Dendritic cell treated with granulocyte-macrophage colony-stimulating factor and Interleukin-4, amounts not matched to agents 40 ng/mL and 50 ng/mL, for 4 days (primary cell): ENCODE measurements at regions not wholly inside any gene's neighbourhood (a gene's known extent, or its start where the extent isn't known, plus 50 kb on each side); places are given as distances from the start of the nearest gene placed in this dataset.
"Not testable (repeated sequence)": the region's sequence is repeated elsewhere in the genome, so short reads cannot be mapped to it uniquely, and the experiment has no call there.

Experiments used
- H3K27ac Mint-ChIP-seq: one replicate; pipeline ENCODE4 v1.8.0; 2022; ENCODE audit warnings: mild to moderate bottlenecking, mixed read lengths
- H3K27me3 Mint-ChIP-seq: one replicate; pipeline ENCODE4 v1.8.0; 2022; ENCODE audit warnings: mild to moderate bottlenecking, mixed read lengths
- H3K36me3 Mint-ChIP-seq: one replicate; pipeline ENCODE4 v1.8.0; 2022; ENCODE audit warnings: low read depth, mixed read lengths
- H3K4me1 Mint-ChIP-seq: one replicate; pipeline ENCODE4 v1.8.0; 2022; ENCODE audit warnings: low read depth, mixed read lengths
- H3K4me3 Mint-ChIP-seq: one replicate; pipeline ENCODE4 v1.8.0; 2022; ENCODE audit warnings: mild to moderate bottlenecking, moderate library complexity, mixed read lengths
- H3K9me3 Mint-ChIP-seq: one replicate; pipeline ENCODE4 v1.8.0; 2022; ENCODE audit warnings: mixed read lengths
- intact Hi-C: fragments of 100-400 bp; cut with micrococcal nuclease; formaldehyde crosslinking; loops from one replicate; pipeline ENCODE4 v1.15.0; 2022

DNA sequence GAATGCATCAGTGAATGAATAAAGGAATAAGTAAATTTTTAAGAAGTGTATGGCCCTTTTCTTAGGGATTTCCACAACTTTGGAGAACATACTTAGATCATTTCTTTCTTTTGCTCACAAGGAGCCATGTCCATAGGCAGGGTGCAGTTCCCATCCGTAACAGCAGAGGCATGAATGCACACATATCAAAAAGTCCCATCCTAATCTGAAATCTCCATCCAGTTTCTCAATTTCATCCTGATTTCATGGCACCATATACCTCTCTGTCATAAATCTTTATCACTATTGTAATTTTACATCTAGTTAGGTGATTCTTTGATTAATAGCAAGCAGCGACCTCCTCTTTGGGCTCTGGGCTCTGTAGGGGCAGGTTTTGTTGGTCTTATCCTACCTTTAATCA, 359.2 kb downstream of the RRAGC start:
- Mint-ChIP-seq H3K4me1 (peaks cover 13% of the 10 kb centered on the region), H3K36me3 (no peaks in the 10 kb centered on the region), H3K4me3 (no peak overlapping the region), H3K27me3 (peaks cover 16% of the 10 kb centered on the region), H3K27ac (no peak overlapping the region), H3K9me3 (no peaks in the 10 kb centered on the region)
- intact Hi-C loops = no loop called here

DNA sequence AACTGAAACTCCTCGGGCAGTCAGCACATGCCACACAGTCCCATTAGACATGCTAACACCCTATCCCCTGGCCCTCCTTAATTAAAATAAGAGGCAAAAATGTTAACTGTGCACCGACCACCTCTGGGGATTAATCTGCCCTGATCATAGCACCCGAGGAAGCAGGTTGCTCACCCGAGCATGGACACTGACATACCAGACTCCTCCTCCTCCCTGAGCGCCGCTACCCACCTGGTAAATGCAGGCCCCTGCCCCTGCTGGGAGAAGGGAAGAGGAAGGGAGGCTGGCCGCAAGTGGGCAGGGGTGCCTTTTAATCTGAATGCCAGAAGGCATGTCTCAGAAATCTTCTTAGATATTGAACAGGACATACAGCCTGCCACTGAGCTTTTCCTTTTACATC, 360.9 kb downstream of the RRAGC start:
- Mint-ChIP-seq H3K36me3 (no peaks in the 10 kb centered on the region), H3K4me1 (peaks cover 14% of the 10 kb centered on the region), H3K9me3 (peaks cover 1% of the 10 kb centered on the region), H3K27me3 (peaks cover 14% of the 10 kb centered on the region), H3K4me3 (no peak overlapping the region), H3K27ac (no peak overlapping the region)
- intact Hi-C loops = no loop called here

DNA sequence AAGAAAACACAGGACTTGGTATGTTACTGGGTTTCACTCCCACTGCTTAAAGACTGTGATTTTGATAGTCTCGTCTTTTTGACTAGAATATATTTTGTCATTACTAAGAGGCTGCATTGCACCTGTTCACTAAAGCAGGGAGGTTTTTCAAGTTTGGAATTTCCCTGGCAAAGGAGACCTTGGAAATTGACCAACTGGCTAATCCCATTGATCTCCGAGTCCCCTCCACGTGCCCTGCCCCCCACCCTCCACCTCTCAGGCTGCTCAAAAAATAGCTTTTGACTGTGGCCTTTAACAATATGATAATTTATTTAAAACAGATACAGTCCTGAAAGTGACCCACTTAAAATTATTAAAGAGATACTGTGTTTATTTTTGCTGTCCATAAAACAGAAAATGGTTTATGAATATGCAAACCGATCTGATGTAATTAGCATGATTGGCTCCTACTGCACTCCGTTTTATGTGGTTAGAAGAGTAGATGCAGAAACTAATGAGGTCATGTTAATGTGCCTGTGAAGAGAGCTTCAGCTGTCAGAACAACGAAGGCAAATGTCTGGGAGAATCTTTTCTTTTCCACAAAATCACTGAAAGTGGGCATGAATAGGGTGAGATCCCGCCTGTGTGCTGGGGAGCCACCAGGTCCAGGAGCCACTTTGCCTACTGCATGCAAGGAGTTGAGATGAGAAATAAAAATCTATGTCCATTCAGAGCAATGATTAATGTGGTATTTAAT, 361.5 kb downstream of the RRAGC start:
- intact Hi-C loops = no loop called here
- H3K4me1 Mint-ChIP-seq = peaks cover 20% of the 10 kb centered on the region
- peaks cover 14% of the 10 kb centered on the region for H3K27me3 Mint-ChIP-seq
- no peaks in the 10 kb centered on the region for H3K36me3 Mint-ChIP-seq
- peaks cover 7% of the 10 kb centered on the region for H3K9me3 Mint-ChIP-seq
- H3K4me3 Mint-ChIP-seq = no peak overlapping the region
- H3K27ac Mint-ChIP-seq = no peak overlapping the region

DNA sequence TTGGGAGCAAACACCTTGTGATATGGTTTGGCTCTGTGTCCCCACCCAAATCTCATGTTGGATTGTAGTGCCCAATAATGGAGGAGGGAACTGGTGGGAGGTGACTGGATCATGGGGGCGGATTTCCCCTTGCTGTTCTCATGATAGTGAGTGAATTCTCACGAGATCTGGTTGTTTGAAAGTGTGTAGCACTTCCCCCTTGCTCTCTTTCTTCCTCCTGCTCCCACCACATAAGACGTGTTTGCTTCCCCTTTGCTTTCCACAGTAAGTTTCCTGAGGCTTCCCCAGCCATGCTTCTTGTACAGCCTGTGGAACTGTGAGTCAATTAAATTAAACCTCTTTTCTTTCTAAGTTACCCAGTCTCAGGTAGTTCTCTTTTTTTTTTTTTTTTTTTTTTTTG, 366.3 kb downstream of the RRAGC start:
- H3K9me3 Mint-ChIP-seq = peaks cover 15% of the 10 kb centered on the region
- H3K27ac Mint-ChIP-seq, H3K36me3 Mint-ChIP-seq, intact Hi-C loops, H3K4me3 Mint-ChIP-seq: not testable (repeated sequence)
- H3K4me1 Mint-ChIP-seq = peaks cover 12% of the 10 kb centered on the region
- H3K27me3 Mint-ChIP-seq = peaks cover 16% of the 10 kb centered on the region

DNA sequence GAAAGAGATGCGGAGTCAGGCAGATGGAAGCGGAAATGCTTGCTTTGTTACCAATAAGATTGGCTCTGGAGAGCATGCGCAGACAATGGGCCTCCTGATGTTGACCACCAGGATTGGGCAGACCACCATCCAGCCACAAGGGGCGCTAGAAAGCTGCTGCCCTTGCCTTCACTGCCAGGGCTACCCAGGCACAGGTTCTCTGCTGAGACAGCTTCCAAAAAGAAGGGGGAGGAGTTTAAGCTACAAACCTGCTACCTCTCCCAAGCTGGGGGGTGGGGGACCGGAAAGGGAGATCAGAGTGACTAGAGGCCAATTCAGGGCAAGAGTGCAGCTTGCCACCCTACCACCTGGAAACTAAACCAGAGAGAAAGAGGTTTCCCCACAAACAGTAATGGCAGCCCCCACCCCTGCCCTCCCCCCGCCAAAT, 369.7 kb downstream of the RRAGC start:
- no peak overlapping the region for H3K27ac Mint-ChIP-seq
- peaks cover 24% of the 10 kb centered on the region for H3K27me3 Mint-ChIP-seq
- peaks cover 15% of the 10 kb centered on the region for H3K9me3 Mint-ChIP-seq
- H3K4me3 Mint-ChIP-seq = no peak overlapping the region
- H3K36me3 Mint-ChIP-seq = no peaks in the 10 kb centered on the region
- intact Hi-C loops = no loop called here
- H3K4me1 Mint-ChIP-seq = peaks cover 12% of the 10 kb centered on the region

DNA sequence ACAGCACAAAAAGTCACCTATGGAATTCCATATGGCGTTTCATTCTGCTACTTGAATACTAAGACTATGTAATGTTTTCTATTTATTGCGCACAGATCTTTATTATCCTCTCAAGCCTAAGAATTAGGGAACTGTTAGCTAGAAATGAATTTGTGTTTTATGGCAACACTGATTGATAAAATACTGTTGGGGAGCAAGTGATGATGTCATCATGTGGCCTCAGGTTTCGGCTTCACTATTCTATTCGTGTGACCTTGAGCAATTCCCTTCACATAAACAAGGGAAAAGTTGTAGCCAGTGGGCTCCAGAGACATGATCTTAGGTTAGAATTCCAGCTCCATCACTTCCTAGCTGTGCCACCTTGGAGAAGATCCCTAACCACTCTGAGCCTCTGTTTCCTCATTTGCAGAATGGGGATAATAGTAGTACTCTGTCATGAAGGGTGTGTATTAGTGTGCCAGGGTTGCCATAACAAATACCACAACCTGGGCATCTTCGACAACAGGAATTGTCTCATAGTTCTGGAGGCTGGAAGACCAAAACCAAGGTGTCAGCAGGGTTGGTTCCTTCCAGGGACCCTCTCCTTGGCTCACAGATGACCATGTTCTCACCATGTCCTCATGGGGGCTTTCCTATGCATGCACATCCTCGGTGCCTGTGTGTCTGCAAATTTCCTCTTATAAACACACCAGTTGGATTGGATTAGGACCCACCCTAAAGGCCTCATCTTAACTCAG, 371.2 kb downstream of the RRAGC start:
- intact Hi-C loops = no loop called here
- no peaks in the 10 kb centered on the region for H3K36me3 Mint-ChIP-seq
- no peak overlapping the region for H3K4me3 Mint-ChIP-seq
- peaks cover 34% of the 10 kb centered on the region for H3K27me3 Mint-ChIP-seq
- H3K27ac Mint-ChIP-seq = no peak overlapping the region
- H3K4me1 Mint-ChIP-seq = peaks cover 7% of the 10 kb centered on the region
- H3K9me3 Mint-ChIP-seq = peaks cover 10% of the 10 kb centered on the region

DNA sequence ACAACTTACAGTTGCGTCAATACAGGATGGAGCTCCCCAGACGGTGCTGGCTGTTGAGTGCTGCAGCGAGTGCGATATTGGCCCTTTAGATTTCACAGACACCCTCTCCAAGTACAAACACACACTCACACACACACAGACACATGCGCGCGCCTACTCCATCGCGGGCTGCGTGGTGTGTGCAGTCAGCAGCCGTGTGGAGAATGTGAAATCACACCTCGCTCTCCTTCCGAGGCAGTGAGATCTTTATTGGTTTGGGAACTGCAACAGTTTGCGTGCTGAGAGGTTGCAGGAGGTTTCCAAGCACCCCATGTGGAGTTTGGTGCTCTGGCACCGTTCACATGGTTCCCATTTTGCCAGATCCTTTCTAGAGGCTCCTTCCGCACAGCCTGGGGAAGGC, 372.2 kb downstream of the RRAGC start:
- no peak overlapping the region for H3K4me3 Mint-ChIP-seq
- H3K27ac Mint-ChIP-seq = no peak overlapping the region
- H3K9me3 Mint-ChIP-seq = peaks cover under 1% of the 10 kb centered on the region
- no peaks in the 10 kb centered on the region for H3K4me1 Mint-ChIP-seq
- intact Hi-C loops = no loop called here
- no peaks in the 10 kb centered on the region for H3K36me3 Mint-ChIP-seq
- H3K27me3 Mint-ChIP-seq = peaks cover 34% of the 10 kb centered on the region

DNA sequence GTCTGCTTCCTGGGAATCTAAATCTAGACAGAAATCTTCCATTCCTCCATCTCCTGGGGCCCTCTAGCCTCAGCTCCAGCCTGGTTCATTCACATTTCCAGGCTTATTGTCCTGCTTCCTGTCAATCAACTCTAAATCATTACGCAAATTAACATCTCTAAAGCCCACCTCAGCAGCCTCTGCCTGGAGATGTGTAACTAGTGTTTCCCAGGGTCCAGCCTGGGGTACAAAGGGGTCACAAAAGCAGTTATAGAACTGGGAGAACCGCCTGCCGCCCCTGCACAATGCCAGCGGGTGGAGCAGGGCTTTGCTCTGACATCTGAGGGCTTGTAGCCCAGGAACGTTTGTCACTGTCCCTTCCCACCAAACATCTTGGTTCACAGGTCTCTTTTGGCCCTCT, 373.5 kb downstream of the RRAGC start:
- H3K27me3 Mint-ChIP-seq = peaks cover 31% of the 10 kb centered on the region
- H3K4me3 Mint-ChIP-seq = no peak overlapping the region
- no peaks in the 10 kb centered on the region for H3K4me1 Mint-ChIP-seq
- H3K9me3 Mint-ChIP-seq = no peaks in the 10 kb centered on the region
- no peaks in the 10 kb centered on the region for H3K36me3 Mint-ChIP-seq
- intact Hi-C loops = no loop called here
- H3K27ac Mint-ChIP-seq = no peak overlapping the region

DNA sequence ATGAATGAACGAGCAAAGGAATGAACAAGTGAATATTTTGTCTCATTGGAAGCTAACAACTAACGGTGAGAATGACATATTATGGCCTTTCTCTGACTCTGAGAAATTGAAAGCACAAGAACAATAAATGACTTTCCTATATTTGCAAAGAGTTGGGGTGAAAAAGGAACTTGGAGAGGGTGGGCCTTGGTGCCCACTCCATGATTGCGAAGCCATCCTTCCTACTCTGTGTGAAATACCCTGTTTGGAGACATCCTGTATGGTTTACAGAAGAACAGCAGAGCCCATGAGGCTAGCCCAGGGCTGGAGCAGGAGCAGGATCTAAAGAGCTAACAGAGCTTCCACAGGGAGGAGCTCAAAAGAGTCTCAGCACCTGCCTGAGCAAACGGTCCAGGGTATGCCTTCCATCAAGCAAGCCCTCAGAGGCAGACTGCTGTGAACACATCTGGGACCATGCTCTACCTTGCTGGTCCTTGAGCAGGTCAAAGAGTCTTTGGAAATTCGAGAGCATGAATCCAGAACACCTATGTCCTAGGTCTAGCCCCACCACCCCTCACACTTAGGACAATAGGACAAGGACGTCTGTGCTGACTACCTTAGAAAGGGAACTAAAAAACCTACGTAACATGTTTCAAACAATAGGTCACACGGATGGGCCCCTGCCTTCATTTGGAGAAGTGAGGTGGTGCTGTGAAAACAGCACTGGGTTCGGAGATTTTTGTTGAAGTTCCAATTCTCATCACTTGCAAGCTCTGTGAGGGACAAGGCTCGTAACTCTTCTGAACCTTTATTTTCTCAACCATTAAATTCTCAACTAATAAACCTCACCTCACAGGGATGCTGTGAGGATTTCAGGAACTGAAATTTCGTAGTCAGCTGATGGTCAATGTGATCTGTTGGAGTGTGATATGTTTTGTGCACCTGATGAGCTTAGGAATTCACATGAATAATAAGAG, 377.4 kb downstream of the RRAGC start:
- Mint-ChIP-seq H3K4me1 (no peaks in the 10 kb centered on the region), H3K27ac (no peak overlapping the region), H3K27me3 (peaks cover 51% of the 10 kb centered on the region), H3K4me3 (no peak overlapping the region), H3K36me3 (no peaks in the 10 kb centered on the region), H3K9me3 (peaks cover 8% of the 10 kb centered on the region)
- intact Hi-C loops = no loop called here

DNA sequence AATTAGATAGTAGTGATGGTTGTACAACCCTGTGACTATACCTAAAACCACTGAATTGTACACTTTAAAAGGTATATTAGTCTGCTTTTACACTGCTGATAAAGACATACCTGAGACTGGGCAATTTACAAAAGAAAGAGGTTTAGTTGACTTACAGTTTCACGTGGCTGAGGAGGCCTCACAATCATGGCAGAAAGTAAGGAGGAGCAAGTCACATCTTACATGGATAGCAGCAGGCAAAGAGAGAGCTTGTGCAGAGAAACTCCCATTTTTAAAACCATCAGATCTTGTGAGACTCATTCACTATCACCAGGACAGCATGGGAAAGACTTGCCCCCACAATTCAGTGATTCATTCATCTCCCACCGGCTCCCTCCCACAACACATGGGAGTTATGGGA, 379.9 kb downstream of the RRAGC start:
- H3K36me3 Mint-ChIP-seq, H3K27ac Mint-ChIP-seq, intact Hi-C loops, H3K4me3 Mint-ChIP-seq, H3K4me1 Mint-ChIP-seq, H3K9me3 Mint-ChIP-seq: not testable (repeated sequence)
- H3K27me3 Mint-ChIP-seq = peaks cover 62% of the 10 kb centered on the region

DNA sequence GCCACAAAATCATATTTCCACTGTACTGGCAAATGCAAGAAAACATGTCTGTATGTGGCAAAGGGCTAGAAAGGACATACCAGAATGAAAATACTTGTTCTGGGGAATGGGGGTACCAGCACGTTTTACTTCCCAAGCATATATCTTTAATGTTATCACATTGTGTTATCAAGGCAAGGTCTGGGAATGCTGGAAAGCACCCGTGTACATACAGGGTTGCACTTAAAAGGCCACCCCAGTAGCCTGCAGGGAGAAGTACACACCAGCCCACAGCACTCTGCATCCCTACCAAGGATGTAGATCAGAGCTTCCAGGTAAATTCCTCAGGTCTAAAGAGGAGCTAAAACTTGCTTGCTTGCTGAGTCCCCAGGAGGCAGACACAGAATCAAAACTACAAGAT, 381.8 kb downstream of the RRAGC start:
- H3K27me3 Mint-ChIP-seq = peaks cover 64% of the 10 kb centered on the region
- H3K4me1 Mint-ChIP-seq = peaks cover 5% of the 10 kb centered on the region
- H3K27ac Mint-ChIP-seq = no peak overlapping the region
- intact Hi-C loops = no loop called here
- peaks cover 8% of the 10 kb centered on the region for H3K9me3 Mint-ChIP-seq
- no peaks in the 10 kb centered on the region for H3K36me3 Mint-ChIP-seq
- no peak overlapping the region for H3K4me3 Mint-ChIP-seq

DNA sequence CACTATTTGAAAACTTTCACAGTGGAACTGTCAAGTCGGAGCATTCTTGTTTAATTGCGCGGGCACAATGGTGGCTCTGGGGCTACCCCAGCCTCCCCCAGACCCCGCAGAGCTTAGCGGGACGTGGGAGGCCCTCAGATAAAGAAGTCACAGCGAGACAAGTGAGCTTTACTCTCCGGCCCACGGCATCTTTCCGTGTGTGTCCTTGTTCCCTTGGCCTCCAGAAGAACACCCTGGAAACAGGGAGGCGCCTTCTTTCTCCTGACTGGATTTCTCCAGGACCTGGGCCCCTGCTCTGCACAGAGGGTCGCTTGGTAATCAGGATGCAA, 382.8 kb downstream of the RRAGC start:
- intact Hi-C loops = no loop called here
- Mint-ChIP-seq H3K27me3 (peaks cover 68% of the 10 kb centered on the region), H3K4me3 (no peak overlapping the region), H3K36me3 (no peaks in the 10 kb centered on the region), H3K4me1 (peaks cover 5% of the 10 kb centered on the region), H3K27ac (no peak overlapping the region), H3K9me3 (peaks cover 8% of the 10 kb centered on the region)

DNA sequence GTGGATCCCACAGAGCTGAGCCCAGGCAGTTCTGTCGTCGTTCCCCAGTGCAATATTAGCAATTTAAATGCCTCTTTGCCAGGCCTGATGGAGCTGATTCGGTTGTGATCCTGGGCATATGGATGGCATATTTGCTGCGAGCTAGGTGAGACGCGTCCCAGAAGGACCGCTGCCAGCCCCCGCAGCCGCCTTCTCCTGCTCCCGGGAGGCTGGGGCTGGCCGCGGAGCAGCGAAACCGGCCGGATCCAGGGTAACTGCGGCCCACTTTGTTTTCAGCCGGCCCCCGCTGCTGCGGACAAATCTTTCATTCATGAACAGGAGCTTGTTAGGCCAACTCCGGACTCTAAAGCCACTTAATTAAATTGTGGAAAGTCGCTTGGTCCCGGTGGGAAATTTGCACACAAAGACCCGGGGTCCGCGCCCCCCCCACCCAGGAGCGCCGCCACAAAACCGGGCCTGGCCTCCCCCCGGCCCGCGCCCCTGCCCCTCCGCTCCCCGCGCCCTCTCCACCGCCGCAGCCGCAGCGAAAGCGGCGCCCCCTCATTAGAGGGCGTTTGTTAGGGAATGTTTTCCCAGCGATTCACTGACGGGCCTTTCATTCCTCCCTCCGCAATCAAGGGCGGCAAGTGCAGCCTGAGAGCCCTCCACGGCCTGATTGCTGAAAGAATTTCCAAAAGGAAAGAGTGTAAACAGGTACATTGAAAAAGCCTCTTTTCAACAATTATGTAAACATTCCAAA, 383.3 kb downstream of the RRAGC start:
- H3K4me1 Mint-ChIP-seq = peaks cover 5% of the 10 kb centered on the region
- H3K36me3 Mint-ChIP-seq = no peaks in the 10 kb centered on the region
- H3K4me3 Mint-ChIP-seq = no peak overlapping the region
- intact Hi-C loops = no loop called here
- H3K9me3 Mint-ChIP-seq = peaks cover 8% of the 10 kb centered on the region
- H3K27ac Mint-ChIP-seq = no peak overlapping the region
- H3K27me3 Mint-ChIP-seq = peaks cover 73% of the 10 kb centered on the region
